ENCODE measurements at regions not wholly inside any gene's neighbourhood (a gene's known extent, or its start where the extent isn't known, plus 50 kb on each side); places are given as distances from the start of the nearest gene placed in this dataset.

DNA sequence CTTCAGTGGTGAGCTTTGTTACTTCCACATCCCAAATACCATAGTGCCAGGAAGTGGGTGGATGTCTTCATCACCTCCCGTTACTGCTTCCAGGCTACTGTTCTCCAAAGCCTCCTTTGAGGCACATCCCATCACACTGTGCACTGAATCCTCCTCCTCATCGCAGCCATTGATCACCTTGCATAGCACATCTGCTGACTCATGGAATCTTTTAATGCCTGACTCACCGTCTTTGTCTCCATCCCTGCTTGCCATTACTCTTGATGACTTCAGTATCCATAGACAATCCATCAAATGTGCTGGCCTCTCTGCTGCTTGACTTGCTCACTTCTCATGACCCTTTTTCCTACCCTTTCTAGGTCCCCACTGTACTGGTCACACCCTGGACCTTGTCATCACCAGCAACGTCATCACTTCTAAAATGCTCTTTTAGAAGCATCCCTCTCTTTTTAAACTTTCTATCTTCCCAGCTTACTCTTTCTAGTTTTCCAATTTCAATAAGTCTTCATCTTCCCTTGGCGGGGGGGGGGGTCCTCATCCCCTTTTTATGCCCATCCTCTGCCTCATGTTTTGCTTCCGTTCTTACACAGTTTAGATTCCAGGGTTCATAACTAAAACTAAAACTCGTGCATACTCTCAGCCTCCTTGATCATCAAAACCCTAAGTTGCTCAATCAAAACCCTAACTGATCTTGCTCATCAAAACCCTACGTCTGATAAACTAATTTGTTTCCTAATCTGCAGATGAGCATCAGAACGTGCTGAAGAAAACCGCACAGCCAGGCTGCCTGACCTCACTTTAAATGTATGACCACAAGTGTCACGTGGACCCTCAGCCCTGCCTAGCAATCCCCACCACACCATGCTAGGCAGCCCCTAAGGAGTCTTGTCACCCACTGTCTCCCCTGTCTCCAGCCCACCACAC, 289.7 kb upstream of the ZFHX3 start:
- H3K9ac ChIP-seq (ENCODE audit: low read length), result no peak overlapping the region
- no peaks in the 10 kb centered on the region for H3K4me1 ChIP-seq (ENCODE audit: control insufficient read depth, insufficient read depth, low read length)
- no peak overlapping the region for H3K4me3 ChIP-seq (ENCODE audit: low read length)
- no peaks in the 10 kb centered on the region for H3K9me3 ChIP-seq (ENCODE audit: control insufficient read depth, low read length)
- H3K36me3 ChIP-seq (ENCODE audit: control insufficient read depth, insufficient read depth, low read length), result no peaks in the 10 kb centered on the region
- no peaks in the 10 kb centered on the region for H3K27me3 ChIP-seq (ENCODE audit: control insufficient read depth, insufficient read depth, low read length)

- Histone ChIP-seq H3K4me1 (ENCODE audit: control insufficient read depth, insufficient read depth, low read length) (no peaks in the 10 kb centered on the region), H3K36me3 (ENCODE audit: control insufficient read depth, insufficient read depth, low read length) (no peaks in the 10 kb centered on the region), H3K4me3 (ENCODE audit: low read length) (no peak overlapping the region), H3K9ac (ENCODE audit: low read length) (no peak overlapping the region), H3K27me3 (ENCODE audit: control insufficient read depth, insufficient read depth, low read length) (no peaks in the 10 kb centered on the region), H3K9me3 (ENCODE audit: control insufficient read depth, low read length) (no peaks in the 10 kb centered on the region)
Observed at GRCh38 chr16:73329358-73330286, 281.7 kb upstream of the ZFHX3 start.

DNA sequence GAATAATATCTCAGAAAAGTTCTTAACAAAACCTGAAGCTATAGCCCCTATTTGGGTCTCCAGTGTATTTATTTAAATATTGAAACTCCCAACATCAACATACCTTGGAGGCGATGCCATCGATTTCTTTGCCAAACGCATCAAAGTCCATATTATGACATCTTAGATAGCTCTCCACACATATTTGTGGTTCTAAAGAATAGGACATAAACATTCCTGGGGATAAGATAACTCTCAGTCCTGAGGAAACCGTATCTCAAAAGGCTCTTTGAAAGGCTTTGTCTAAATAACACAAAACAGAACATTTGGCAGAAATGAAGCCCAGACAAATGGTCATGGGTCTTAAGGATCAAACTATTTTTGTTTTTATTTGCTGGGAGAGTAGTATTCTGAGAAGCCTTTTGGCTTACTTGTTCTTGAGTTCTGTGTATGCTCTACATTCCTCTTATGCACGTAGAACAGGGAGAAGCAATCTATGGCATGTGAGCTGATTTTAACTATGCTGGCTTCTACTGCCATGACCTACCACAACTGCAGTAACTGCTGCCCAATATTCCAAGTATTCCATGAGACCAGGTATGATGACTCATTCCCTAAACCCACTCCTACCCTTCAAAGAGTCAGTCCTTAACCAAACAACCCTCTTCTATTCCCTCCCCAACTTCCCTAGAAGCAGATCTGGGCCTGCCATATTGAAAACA, 279.0 kb upstream of the ZFHX3 start:
- Histone ChIP-seq H3K9ac (ENCODE audit: low read length) (no peak overlapping the region), H3K4me3 (ENCODE audit: low read length) (no peak overlapping the region), H3K27me3 (ENCODE audit: control insufficient read depth, insufficient read depth, low read length) (no peaks in the 10 kb centered on the region), H3K36me3 (ENCODE audit: control insufficient read depth, insufficient read depth, low read length) (no peaks in the 10 kb centered on the region), H3K4me1 (ENCODE audit: control insufficient read depth, insufficient read depth, low read length) (no peaks in the 10 kb centered on the region), H3K9me3 (ENCODE audit: control insufficient read depth, low read length) (no peaks in the 10 kb centered on the region)

DNA sequence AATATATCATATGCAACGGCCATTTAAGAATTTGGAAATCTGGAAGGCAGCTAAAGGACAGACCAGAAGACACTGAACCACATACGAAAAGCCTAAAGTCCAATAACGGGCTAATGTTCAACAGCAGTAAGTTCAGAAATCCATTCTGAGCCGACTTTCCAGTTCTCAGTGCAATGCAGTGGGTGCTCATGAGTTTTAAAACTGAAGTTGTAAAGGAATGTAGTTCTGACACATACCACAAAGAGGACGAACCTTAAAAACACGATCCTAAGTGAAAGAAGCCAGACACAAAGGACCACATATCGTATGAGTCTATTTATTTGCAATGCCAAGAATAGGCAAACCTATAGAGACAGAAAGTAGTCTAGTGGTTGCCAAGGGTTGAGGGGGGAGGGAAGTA, 278.3 kb upstream of the ZFHX3 start:
- no peaks in the 10 kb centered on the region for H3K27me3 ChIP-seq (ENCODE audit: control insufficient read depth, insufficient read depth, low read length)
- no peak overlapping the region for H3K9ac ChIP-seq (ENCODE audit: low read length)
- no peak overlapping the region for H3K4me3 ChIP-seq (ENCODE audit: low read length)
- H3K36me3 ChIP-seq (ENCODE audit: control insufficient read depth, insufficient read depth, low read length), result no peaks in the 10 kb centered on the region
- H3K4me1 ChIP-seq (ENCODE audit: control insufficient read depth, insufficient read depth, low read length), result no peaks in the 10 kb centered on the region
- no peaks in the 10 kb centered on the region for H3K9me3 ChIP-seq (ENCODE audit: control insufficient read depth, low read length)

- Histone ChIP-seq H3K4me3 (ENCODE audit: low read length) (no peak overlapping the region), H3K4me1 (ENCODE audit: control insufficient read depth, insufficient read depth, low read length) (no peaks in the 10 kb centered on the region), H3K9ac (ENCODE audit: low read length) (no peak overlapping the region), H3K27me3 (ENCODE audit: control insufficient read depth, insufficient read depth, low read length) (no peaks in the 10 kb centered on the region), H3K36me3 (ENCODE audit: control insufficient read depth, insufficient read depth, low read length) (no peaks in the 10 kb centered on the region), H3K9me3 (ENCODE audit: control insufficient read depth, low read length) (no peaks in the 10 kb centered on the region)
Observed at GRCh38 chr16:73323880-73324279, 276.0 kb upstream of the ZFHX3 start.

DNA sequence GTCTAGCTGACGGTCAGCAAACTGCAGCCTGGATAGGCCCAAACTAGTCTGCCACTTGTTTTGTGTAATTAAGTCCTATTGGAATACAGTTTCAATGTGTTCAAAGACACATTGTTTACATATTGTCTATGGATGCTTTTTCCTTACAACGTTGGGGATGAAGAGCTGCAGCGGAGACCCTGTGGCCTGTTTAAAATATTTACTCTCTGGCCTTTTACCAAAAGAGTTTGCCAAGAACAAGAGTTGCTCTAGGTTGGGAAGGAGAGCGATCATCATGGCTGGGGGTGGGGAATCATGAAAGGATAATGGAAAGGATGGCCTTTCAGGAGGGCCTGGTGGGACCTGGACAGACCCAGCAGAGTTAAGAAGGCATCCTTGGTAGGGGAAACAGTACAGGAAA, 274.9 kb upstream of the ZFHX3 start:
- Histone ChIP-seq H3K4me1 (ENCODE audit: control insufficient read depth, insufficient read depth, low read length) (no peaks in the 10 kb centered on the region), H3K36me3 (ENCODE audit: control insufficient read depth, insufficient read depth, low read length) (no peaks in the 10 kb centered on the region), H3K9me3 (ENCODE audit: control insufficient read depth, low read length) (no peaks in the 10 kb centered on the region), H3K9ac (ENCODE audit: low read length) (no peak overlapping the region), H3K27me3 (ENCODE audit: control insufficient read depth, insufficient read depth, low read length) (no peaks in the 10 kb centered on the region), H3K4me3 (ENCODE audit: low read length) (no peak overlapping the region)

- Histone ChIP-seq H3K4me1 (ENCODE audit: control insufficient read depth, insufficient read depth, low read length) (no peaks in the 10 kb centered on the region), H3K36me3 (ENCODE audit: control insufficient read depth, insufficient read depth, low read length) (no peaks in the 10 kb centered on the region), H3K9ac (ENCODE audit: low read length) (no peak overlapping the region), H3K27me3 (ENCODE audit: control insufficient read depth, insufficient read depth, low read length) (no peaks in the 10 kb centered on the region), H3K4me3 (ENCODE audit: low read length) (no peak overlapping the region), H3K9me3 (ENCODE audit: control insufficient read depth, low read length) (no peaks in the 10 kb centered on the region)
Observed at GRCh38 chr16:73321853-73322252, 273.9 kb upstream of the ZFHX3 start.

- Histone ChIP-seq H3K9me3 (ENCODE audit: control insufficient read depth, low read length) (no peaks in the 10 kb centered on the region), H3K9ac (ENCODE audit: low read length) (no peak overlapping the region), H3K27me3 (ENCODE audit: control insufficient read depth, insufficient read depth, low read length) (no peaks in the 10 kb centered on the region), H3K36me3 (ENCODE audit: control insufficient read depth, insufficient read depth, low read length) (no peaks in the 10 kb centered on the region), H3K4me1 (ENCODE audit: control insufficient read depth, insufficient read depth, low read length) (no peaks in the 10 kb centered on the region), H3K4me3 (ENCODE audit: low read length) (no peak overlapping the region)
Observed at GRCh38 chr16:73319737-73320136, 271.8 kb upstream of the ZFHX3 start.

DNA sequence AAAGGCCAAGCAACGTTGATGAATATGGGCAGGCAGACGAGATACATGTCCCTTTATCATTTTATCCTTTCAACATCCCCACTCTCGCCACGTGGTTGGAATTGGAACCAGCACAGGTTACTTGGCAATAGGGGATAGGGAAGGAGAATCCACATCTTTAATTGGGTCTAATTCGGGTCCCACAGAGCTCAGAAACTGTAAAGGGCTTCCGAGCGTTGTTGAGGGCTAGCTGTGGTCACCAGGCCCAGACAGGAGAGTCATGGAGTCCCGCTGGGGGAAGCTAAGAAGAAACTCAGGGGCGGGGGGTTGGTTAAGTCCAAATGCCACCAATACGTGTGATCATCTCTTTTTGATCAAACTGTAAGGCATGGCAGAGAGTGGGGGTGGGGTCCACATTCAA, 271.3 kb upstream of the ZFHX3 start:
- Histone ChIP-seq H3K4me1 (ENCODE audit: control insufficient read depth, insufficient read depth, low read length) (no peaks in the 10 kb centered on the region), H3K9ac (ENCODE audit: low read length) (no peak overlapping the region), H3K36me3 (ENCODE audit: control insufficient read depth, insufficient read depth, low read length) (no peaks in the 10 kb centered on the region), H3K4me3 (ENCODE audit: low read length) (no peak overlapping the region), H3K9me3 (ENCODE audit: control insufficient read depth, low read length) (no peaks in the 10 kb centered on the region), H3K27me3 (ENCODE audit: control insufficient read depth, insufficient read depth, low read length) (no peaks in the 10 kb centered on the region)

DNA sequence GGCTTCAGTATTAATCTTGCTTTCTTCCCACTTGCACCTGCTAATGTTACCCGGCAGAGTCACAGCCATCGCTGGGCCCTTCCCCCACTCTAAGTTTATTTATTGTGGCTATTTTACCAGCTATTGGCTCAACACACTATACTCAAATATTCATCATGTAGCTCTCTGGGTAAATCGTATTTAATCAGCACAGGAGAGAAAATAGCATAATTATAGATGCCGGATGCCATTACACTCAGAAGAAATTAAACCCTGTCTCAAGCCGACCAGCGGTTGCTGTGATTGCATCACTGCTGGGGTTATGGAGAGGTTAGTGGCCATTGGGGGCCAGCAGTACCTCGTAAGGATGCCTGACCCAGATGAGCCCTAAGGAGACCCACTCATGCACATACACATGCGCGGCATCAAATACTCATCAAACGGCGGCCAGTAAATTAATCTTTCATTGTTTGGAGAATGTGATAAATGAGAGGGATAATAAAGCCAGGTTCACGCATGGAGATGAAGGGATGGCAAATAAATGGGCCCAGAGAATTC, 269.5 kb upstream of the ZFHX3 start:
- H3K4me1 ChIP-seq (ENCODE audit: control insufficient read depth, insufficient read depth, low read length), result no peaks in the 10 kb centered on the region
- H3K9me3 ChIP-seq (ENCODE audit: control insufficient read depth, low read length), result no peaks in the 10 kb centered on the region
- no peak overlapping the region for H3K9ac ChIP-seq (ENCODE audit: low read length)
- no peaks in the 10 kb centered on the region for H3K27me3 ChIP-seq (ENCODE audit: control insufficient read depth, insufficient read depth, low read length)
- H3K36me3 ChIP-seq (ENCODE audit: control insufficient read depth, insufficient read depth, low read length), result no peaks in the 10 kb centered on the region
- no peak overlapping the region for H3K4me3 ChIP-seq (ENCODE audit: low read length)

DNA sequence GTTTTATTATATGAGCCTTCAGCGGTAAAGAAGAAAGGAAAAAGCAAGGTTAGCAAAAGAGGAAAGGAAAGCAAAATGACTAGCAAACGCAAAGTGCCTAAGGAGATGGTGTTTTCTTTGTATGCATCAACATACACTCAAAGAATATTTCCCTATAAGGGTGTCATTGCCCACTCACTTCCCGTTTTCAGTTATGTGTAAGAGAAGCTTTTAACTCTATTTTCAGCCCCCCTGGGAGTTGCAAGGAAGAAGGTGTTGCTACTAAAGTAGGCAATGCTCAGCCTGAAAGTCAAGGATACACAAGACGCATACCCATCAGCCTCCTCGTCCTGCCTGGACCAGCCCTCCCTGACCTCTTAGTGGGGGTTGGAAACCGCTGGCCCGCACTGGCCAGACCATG, 267.7 kb upstream of the ZFHX3 start:
- Histone ChIP-seq H3K4me1 (ENCODE audit: control insufficient read depth, insufficient read depth, low read length) (no peaks in the 10 kb centered on the region), H3K9me3 (ENCODE audit: control insufficient read depth, low read length) (no peaks in the 10 kb centered on the region), H3K27me3 (ENCODE audit: control insufficient read depth, insufficient read depth, low read length) (no peaks in the 10 kb centered on the region), H3K4me3 (ENCODE audit: low read length) (no peak overlapping the region), H3K36me3 (ENCODE audit: control insufficient read depth, insufficient read depth, low read length) (no peaks in the 10 kb centered on the region), H3K9ac (ENCODE audit: low read length) (no peak overlapping the region)
